Common myeloid progenitor, CD34-positive (primary cell): ENCODE measurements at regions not wholly inside any gene's neighbourhood (a gene's known extent, or its start where the extent isn't known, plus 50 kb on each side); places are given as distances from the start of the nearest gene placed in this dataset.

Experiments
- CTCF ChIA-PET: fragments of 350-600 bp; sonication (Branson Sonifier 250); formaldehyde crosslinking; loops from one replicate; lab custom pipeline; 2021; ENCODE audit warnings: antibody characterized with exemption; lab: Charles Lee
- POLR2A ChIA-PET: fragments of 350-600 bp; sonication (Branson Sonifier 250); formaldehyde crosslinking; loops from one replicate; lab custom pipeline; 2021; ENCODE audit warnings: antibody characterized with exemption; lab: Charles Lee
- DNase-seq, 3 donors: peaks; one replicate each; pipeline versions ENCODE4 v3.0.0 to v3.0.0-alpha.2; 2013
- H3K27ac ChIP-seq, 2 experiments: 1 replicate in 1 of 2; 2 replicates in 1 of 2; pipeline ENCODE4 v1.7.0; 2013; ENCODE audit warnings: inconsistent platforms in 2 of 2, low read length in 2 of 2, mild to moderate bottlenecking in 2 of 2, low read depth in 1 of 2, moderate library complexity in 1 of 2; ENCODE audit not compliant: severe bottlenecking in 2 of 2, insufficient read depth in 1 of 2, poor library complexity in 1 of 2
- H3K27me3 ChIP-seq, 5 experiments: replicated peaks in 2 of 5; 1 replicate in 3 of 5; 2 replicates in 2 of 5; pipeline versions ENCODE4 v1.6.1 to v1.7.0; 2013; ENCODE audit warnings: low read length in 4 of 5, mild to moderate bottlenecking in 2 of 5, moderate library complexity in 2 of 5, inconsistent platforms in 1 of 5; ENCODE audit not compliant: insufficient read depth in 5 of 5, control insufficient read depth in 4 of 5
- H3K36me3 ChIP-seq, 4 experiments: 1 replicate in 2 of 4; 2 replicates in 2 of 4; pipeline versions ENCODE4 v1.6.1 to v1.7.0; 2013; ENCODE audit warnings: low read length in 3 of 4, control low read depth in 1 of 4, mild to moderate bottlenecking in 1 of 4; ENCODE audit not compliant: control insufficient read depth in 4 of 4, insufficient read depth in 4 of 4
- H3K4me1 ChIP-seq, 4 experiments: 1 replicate in 3 of 4; 2 replicates in 1 of 4; pipeline versions ENCODE4 v1.6.1 to v1.7.1; 2013; ENCODE audit warnings: low read length in 3 of 4, mild to moderate bottlenecking in 3 of 4, control low read depth in 1 of 4, inconsistent platforms in 1 of 4, moderate library complexity in 1 of 4; ENCODE audit not compliant: control insufficient read depth in 4 of 4, insufficient read depth in 4 of 4; ENCODE audit errors: control extremely low read depth in 1 of 4
- H3K4me3 ChIP-seq, 7 experiments: 1 replicate in 4 of 7; 2 replicates in 3 of 7; pipeline versions ENCODE4 v1.5.1 to v1.7.0; 2013; ENCODE audit warnings: mild to moderate bottlenecking in 7 of 7, low read length in 6 of 7, moderate library complexity in 6 of 7, inconsistent platforms in 2 of 7, low read depth in 2 of 7, control low read depth in 1 of 7; ENCODE audit not compliant: insufficient read depth in 4 of 7, control insufficient read depth in 1 of 7; ENCODE audit errors: extremely low read depth in 1 of 7
- H3K9me3 ChIP-seq, 5 experiments: 1 replicate in 4 of 5; 2 replicates in 1 of 5; pipeline versions ENCODE4 v1.6.1 to v1.7.1; 2013; ENCODE audit warnings: low read length in 4 of 5, mild to moderate bottlenecking in 2 of 5, inconsistent platforms in 1 of 5, low read depth in 1 of 5, moderate library complexity in 1 of 5; ENCODE audit not compliant: control insufficient read depth in 4 of 5, insufficient read depth in 2 of 5; ENCODE audit errors: control extremely low read depth in 1 of 5
- WGBS: methylation state at CpG from one replicate; pipeline ENCODE4 v1.1.5; 2013; ENCODE audit not compliant: insufficient coverage; 5-methylcytosine and 5-hydroxymethylcytosine counted together

DNA sequence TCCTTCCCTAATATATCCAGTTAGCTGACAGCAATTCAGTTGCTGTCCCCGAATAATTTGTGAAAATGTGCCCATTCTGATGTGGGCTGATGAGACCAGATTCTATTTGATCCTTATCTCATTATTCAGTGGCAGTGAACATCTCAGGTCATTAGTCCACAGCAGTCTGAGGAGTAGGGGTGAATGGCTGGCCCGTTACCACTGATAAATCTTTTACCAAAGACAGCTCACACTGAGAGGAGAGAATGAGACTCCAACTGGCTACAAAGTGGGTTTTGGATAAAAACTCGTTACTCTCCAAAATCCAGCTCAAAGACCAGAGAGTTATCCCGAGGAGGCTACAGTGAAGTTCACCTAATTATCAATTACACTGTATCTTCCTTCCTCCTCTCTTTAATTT lies 189.7 kb downstream of the TUSC7 start:
- no peak overlapping the region for H3K4me3 ChIP-seq
- H3K27me3 ChIP-seq = no peaks in the 10 kb centered on the region
- H3K9me3 ChIP-seq = no peaks in the 10 kb centered on the region
- no peaks in the 10 kb centered on the region for H3K4me1 ChIP-seq
- ChIA-PET CTCF (no interaction called here), POLR2A (no interaction called here)
- DNase-seq = no peak
- no peaks in the 10 kb centered on the region for H3K36me3 ChIP-seq
- H3K27ac ChIP-seq = no peak overlapping the region
- WGBS = 89% methylated on average over 3 of the region's 4 CpGs

DNA sequence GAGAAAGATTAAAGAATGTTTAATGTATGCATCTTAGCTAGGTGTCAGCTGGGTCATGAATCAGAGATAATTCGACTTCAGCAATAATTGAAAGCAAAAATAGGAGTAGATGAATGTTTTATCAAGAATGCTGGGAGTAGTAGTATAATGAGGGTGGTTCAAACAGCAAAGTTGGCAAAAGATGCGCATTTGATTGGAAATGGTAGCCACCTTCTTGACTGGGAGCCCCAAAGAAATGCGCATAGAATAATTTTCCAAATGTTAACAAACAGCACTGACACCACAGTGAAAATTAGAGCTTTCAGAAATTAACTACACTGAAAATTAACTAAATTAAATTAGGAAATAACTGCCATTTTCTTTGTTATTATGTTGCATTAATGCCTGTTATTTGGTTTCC lies 195.8 kb downstream of the TUSC7 start:
- H3K4me3 ChIP-seq = no peak overlapping the region
- POLR2A ChIA-PET = no interaction called here

DNA sequence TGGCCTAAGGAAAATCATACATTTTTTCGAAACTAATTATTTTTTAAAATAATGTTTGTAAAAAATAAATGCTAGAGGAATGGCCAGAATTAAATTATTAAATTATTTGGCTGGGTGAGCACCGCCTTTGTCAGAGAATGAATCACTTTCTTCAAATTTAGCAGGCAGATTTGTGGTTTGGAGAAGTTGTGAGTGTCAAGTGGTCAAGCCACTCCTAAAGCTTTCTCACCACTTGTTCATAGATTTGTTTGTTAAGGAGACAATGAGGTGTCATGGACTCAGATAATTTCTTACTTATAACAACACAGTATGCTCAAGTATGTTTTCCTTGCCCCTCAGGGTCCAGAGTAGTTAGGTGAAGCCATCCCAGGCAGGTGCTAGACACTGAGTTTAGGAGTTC lies 196.2 kb downstream of the TUSC7 start:
- H3K27me3 ChIP-seq = no peaks in the 10 kb centered on the region
- H3K36me3 ChIP-seq = no peaks in the 10 kb centered on the region
- POLR2A ChIA-PET = no interaction called here
- no peak overlapping the region for H3K4me3 ChIP-seq
- no peak overlapping the region for H3K27ac ChIP-seq
- 100% methylated on average over 1 of the region's 2 CpGs for WGBS
- H3K9me3 ChIP-seq = no peaks in the 10 kb centered on the region
- no peak for DNase-seq
- CTCF ChIA-PET = interaction anchor here (0.9 kb wide), 1 partner anchor 11 kb away, joined by 3 read pairs; no protein-coding TSS in a partner anchor
- no peaks in the 10 kb centered on the region for H3K4me1 ChIP-seq

More for the DNA sequence above, 195.8 kb downstream of the TUSC7 start:
- Histone ChIP-seq H3K4me1 (no peaks in the 10 kb centered on the region), H3K36me3 (no peaks in the 10 kb centered on the region), H3K9me3 (no peaks in the 10 kb centered on the region), H3K27me3 (no peaks in the 10 kb centered on the region), H3K27ac (no peak overlapping the region)
- no peak for DNase-seq
- CTCF ChIA-PET = interaction anchor here (0.9 kb wide), 1 partner anchor 12 kb away, joined by 3 read pairs; no protein-coding TSS in a partner anchor
- 92% methylated on average over 1 of the region's 3 CpGs for WGBS

DNA sequence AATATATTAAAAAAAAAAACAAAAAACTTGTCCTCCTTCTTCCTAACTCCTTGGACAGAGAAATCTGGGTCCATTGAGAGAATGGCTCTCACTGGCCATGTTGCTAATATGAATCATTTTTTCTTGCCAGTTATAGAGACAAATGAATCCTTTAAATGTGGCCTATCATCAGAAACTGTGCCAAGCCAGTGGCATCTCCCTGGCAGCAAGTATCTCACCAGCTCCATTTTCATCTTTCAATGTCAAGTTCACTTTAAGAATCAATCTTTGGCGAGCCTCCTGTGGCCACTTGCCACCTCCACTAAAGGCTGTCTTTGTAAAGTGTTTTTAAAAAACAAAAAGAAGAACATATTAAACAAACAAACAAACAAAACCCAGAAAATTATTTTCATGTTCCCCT lies 202.5 kb downstream of the TUSC7 start:
- no peak overlapping the region for H3K4me3 ChIP-seq
- H3K36me3 ChIP-seq = no peaks in the 10 kb centered on the region
- no peaks in the 10 kb centered on the region for H3K9me3 ChIP-seq
- no peaks in the 10 kb centered on the region for H3K27me3 ChIP-seq
- no CpG with 5 or more reads among the region's 1 CpG for WGBS
- CTCF ChIA-PET = no interaction called here
- no peak for DNase-seq
- H3K27ac ChIP-seq = no peak overlapping the region
- H3K4me1 ChIP-seq = no peaks in the 10 kb centered on the region
- POLR2A ChIA-PET = no interaction called here

DNA sequence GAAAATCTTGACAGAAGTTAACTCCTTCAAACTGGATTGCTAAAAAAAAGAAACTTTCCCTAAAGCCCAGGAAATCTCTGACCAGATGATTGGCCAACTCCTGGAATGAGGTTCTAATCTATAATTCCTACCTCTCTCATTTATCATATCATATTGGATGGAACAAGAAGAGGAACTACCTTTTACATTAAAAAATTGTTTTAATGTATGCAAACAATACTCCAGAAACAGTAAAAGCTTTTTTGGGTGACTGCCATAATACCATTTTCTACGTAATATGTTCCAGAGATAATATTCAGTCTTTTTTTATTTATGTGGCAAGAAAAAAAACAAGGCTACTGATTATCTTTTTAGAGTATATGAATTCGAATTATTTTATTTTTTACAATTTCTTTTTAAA lies 204.4 kb downstream of the TUSC7 start:
- H3K4me3 ChIP-seq = no peak overlapping the region
- WGBS = no CpG with 5 or more reads among the region's 2 CpGs
- CTCF ChIA-PET = no interaction called here

DNA sequence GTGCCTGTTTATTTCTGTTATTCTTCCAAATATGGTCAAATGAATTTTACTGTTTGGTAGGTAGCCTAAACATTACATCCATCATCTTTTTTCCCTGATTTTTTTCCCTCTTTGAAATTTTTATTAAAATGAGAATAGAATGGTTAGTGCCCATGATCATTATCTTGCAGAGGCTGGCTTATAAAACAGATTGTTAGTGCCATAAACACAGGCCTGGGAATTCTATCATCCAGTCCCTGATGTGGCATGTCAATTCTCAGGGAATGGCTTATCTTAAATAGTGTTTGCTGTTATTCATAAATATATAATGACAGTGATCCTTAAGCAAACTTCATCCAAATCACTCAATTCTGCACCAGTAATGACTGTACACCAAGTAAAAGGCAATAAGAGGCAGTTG lies 207.3 kb downstream of the TUSC7 start:
- POLR2A ChIA-PET = no interaction called here
- H3K36me3 ChIP-seq = no peaks in the 10 kb centered on the region
- CTCF ChIA-PET = interaction anchor here (1.0 kb wide), 1 partner anchor 11 kb away, joined by 3 read pairs; no protein-coding TSS in a partner anchor
- no peaks in the 10 kb centered on the region for H3K9me3 ChIP-seq
- H3K4me1 ChIP-seq = no peaks in the 10 kb centered on the region
- H3K27ac ChIP-seq = no peak overlapping the region
- no peak overlapping the region for H3K4me3 ChIP-seq
- no peak for DNase-seq
- H3K27me3 ChIP-seq = no peaks in the 10 kb centered on the region

More for the DNA sequence above, 204.4 kb downstream of the TUSC7 start:
- no peaks in the 10 kb centered on the region for H3K36me3 ChIP-seq
- no peaks in the 10 kb centered on the region for H3K9me3 ChIP-seq
- no peak overlapping the region for H3K27ac ChIP-seq
- POLR2A ChIA-PET = no interaction called here
- no peak for DNase-seq
- no peaks in the 10 kb centered on the region for H3K4me1 ChIP-seq
- H3K27me3 ChIP-seq = no peaks in the 10 kb centered on the region

DNA sequence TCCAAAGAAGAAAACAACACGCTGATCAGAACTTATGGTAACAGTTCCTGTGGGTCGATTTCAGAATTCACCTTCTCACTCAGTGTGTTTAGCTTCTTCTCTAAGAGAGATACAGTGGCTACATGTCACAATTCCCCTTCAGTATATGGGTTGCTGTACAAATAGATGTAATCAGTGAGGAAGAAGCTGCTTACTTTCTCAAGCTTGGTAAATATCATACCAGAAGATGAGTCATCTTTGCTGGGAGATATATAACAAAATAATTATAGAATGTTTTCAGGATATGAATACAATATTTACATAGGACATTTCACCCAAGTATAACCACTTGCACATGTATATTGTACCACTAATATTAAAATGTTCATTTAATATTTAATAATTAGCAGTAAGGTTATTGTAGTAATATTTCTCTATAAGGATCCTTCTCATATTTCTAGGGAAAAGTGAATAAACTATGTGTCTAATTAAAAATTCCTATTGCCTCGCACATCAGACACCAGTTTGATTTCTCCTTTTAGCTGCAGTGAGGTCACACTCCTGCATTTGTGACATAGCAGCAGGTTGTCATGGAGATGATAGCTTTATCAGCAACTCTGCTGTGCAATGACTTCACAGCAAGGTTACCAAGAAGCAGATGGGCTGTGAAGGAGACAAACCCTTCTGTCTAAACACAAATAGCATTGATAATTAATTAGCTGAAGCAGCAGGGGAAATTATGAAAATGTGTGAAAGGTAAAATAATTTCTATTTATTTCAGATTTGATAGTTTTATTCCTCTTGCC lies 211.4 kb downstream of the TUSC7 start:
- DNase-seq = no peak
- no peaks in the 10 kb centered on the region for H3K36me3 ChIP-seq
- H3K27me3 ChIP-seq = no peaks in the 10 kb centered on the region
- H3K4me1 ChIP-seq = no peaks in the 10 kb centered on the region
- WGBS = 100% methylated on average over 1 of the region's 3 CpGs
- H3K27ac ChIP-seq = no peak overlapping the region
- POLR2A ChIA-PET = no interaction called here
- CTCF ChIA-PET = no interaction called here
- no peaks in the 10 kb centered on the region for H3K9me3 ChIP-seq
- H3K4me3 ChIP-seq = no peak overlapping the region
